ENCODE measurements at regions not wholly inside any gene's neighbourhood (a gene's known extent, or its start where the extent isn't known, plus 50 kb on each side); places are given as distances from the start of the nearest gene placed in this dataset.

- in situ Hi-C loops (cut with MboI) (no loop called here), intact Hi-C loops (cut with micrococcal nuclease) (no loop called here)
- Histone ChIP-seq H2AFZ (ENCODE audit: low read depth, low read length) (no peak overlapping the region), H4K20me1 (replicated peaks; ENCODE audit: control insufficient read depth, insufficient read depth, low read length) (peaks cover 2% of the 10 kb centered on the region), H3K9ac (ENCODE audit: insufficient read depth in 1 of 2, low read depth in 2 of 2, low read length in 2 of 2) (no peak overlapping the region), H3K79me2 (ENCODE audit: control insufficient read depth, insufficient read depth, low read length) (no peaks in the 10 kb centered on the region), H3K27me3 (ENCODE audit: control insufficient read depth in 2 of 2, insufficient read depth in 2 of 2, low read length in 2 of 2) (peaks cover 9 to 32% of the 10 kb centered on the region in 2 experiments; a peak in 3 of 5 replicates), H3K36me3 (ENCODE audit: control insufficient read depth, insufficient read depth, low read length) (no peaks in the 10 kb centered on the region), H3K4me2 (ENCODE audit: insufficient read depth, low read length) (no peak overlapping the region), H3K27ac (ENCODE audit: extremely low read depth, low read depth, low read length) (no peak overlapping the region), H3K9me3 (replicated peaks; ENCODE audit: control insufficient read depth, insufficient read depth, low read depth, low read length) (no peaks in the 10 kb centered on the region), H3K4me1 (replicated peaks in 1 of 2; ENCODE audit: control insufficient read depth in 2 of 2, insufficient read depth in 2 of 2, low read length in 2 of 2) (no peaks in the 10 kb centered on the region), H3K4me3 (no peak overlapping the region), H3K9me1 (ENCODE audit: control insufficient read depth, insufficient read depth, low read length) (no peaks in the 10 kb centered on the region)
- POLR2A ChIA-PET: no interaction called here
- no peak for DNase-seq (ENCODE audit: extremely low read depth in 1 of 4, low spot score in 3 of 4)
- CTCF ChIA-PET (ENCODE audit: low intra/inter-chr PET ratio): no interaction called here
- no peak for FAIRE-seq
- no peak for ATAC-seq
- 0% methylated on average over 4 of the region's 4 CpGs for WGBS (ENCODE audit: insufficient coverage, low coverage, missing lambda C conversion rate)
- no TSS peak for BruUV-seq (replicated peaks)
- TF ChIP-seq STAT5B (CRISPR knock-in tag; IDR thresholded peaks at IDR 0.05): no peak
- TF ChIP-seq ZFX (CRISPR knock-in tag; IDR thresholded peaks at IDR 0.05): no peak
- TF ChIP-seq MCM7 (IDR thresholded peaks at IDR 0.05): no peak
These were observed 351.1 kb upstream of the IRX2 start for GRCh38 chr5:3102531-3102930.

DNA sequence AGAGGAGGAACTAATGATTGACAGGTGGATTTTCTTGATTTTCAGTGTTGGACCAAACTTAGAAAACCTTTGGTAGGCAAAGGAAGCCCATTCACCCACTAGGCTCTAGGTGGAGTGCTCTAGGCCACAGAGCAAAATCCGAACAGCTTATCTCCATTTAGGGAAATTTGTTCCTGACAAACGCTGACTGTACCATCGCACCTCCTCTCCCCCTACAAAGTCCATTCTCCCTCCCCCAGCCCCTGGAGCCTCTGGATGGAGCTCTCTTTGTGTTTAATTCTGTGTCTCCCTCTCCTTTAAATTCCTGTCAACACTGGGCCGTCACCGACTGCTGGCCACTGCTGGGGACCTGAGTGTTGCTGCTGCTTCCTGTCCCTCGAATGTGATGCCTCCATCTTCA is 350.1 kb upstream of the IRX2 start:
- intact Hi-C loops (cut with micrococcal nuclease) (no loop called here), in situ Hi-C loops (cut with MboI) (no loop called here)
- Histone ChIP-seq H3K4me2 (ENCODE audit: insufficient read depth, low read length) (no peak overlapping the region), H3K9me3 (replicated peaks; ENCODE audit: control insufficient read depth, insufficient read depth, low read depth, low read length) (no peaks in the 10 kb centered on the region), H2AFZ (ENCODE audit: low read depth, low read length) (no peak overlapping the region), H3K4me3 (no peak overlapping the region), H3K36me3 (ENCODE audit: control insufficient read depth, insufficient read depth, low read length) (no peaks in the 10 kb centered on the region), H4K20me1 (replicated peaks; ENCODE audit: control insufficient read depth, insufficient read depth, low read length) (no peaks in the 10 kb centered on the region; the same call in 1 of the 2 replicates), H3K79me2 (ENCODE audit: control insufficient read depth, insufficient read depth, low read length) (no peaks in the 10 kb centered on the region), H3K9me1 (ENCODE audit: control insufficient read depth, insufficient read depth, low read length) (no peaks in the 10 kb centered on the region), H3K9ac (ENCODE audit: insufficient read depth in 1 of 2, low read depth in 2 of 2, low read length in 2 of 2) (no peak overlapping the region), H3K4me1 (replicated peaks in 1 of 2; ENCODE audit: control insufficient read depth in 2 of 2, insufficient read depth in 2 of 2, low read length in 2 of 2) (no peaks in the 10 kb centered on the region), H3K27me3 (ENCODE audit: control insufficient read depth in 2 of 2, insufficient read depth in 2 of 2, low read length in 2 of 2) (peaks cover 9 to 36% of the 10 kb centered on the region in 2 experiments; a peak in 3 of 5 replicates), H3K27ac (ENCODE audit: extremely low read depth, low read depth, low read length) (no peak overlapping the region)
- 3% methylated on average over 4 of the region's 6 CpGs for WGBS (ENCODE audit: insufficient coverage, low coverage, missing lambda C conversion rate)
- no peak for DNase-seq (ENCODE audit: extremely low read depth in 1 of 4, low spot score in 3 of 4)
- POLR2A ChIA-PET: interaction anchor here (0.5 to 0.7 kb wide), 2 partner anchors 11 to 78 kb away, joined by 3 to 4 read pairs; no protein-coding TSS in a partner anchor
- no peak for FAIRE-seq
- no peak for ATAC-seq
- BruUV-seq (replicated peaks): no TSS peak
- CTCF ChIA-PET (ENCODE audit: low intra/inter-chr PET ratio): no interaction called here
- TF ChIP-seq JUND (IDR thresholded peaks at IDR 0.05; ENCODE audit: borderline replicate concordance, low read depth, low read length): no peak
- TF ChIP-seq JUND (tag; IDR thresholded peaks at IDR 0.05; ENCODE audit: borderline replicate concordance, low read depth, low read length): no peak
- TF ChIP-seq ZNF764 (CRISPR knock-in tag; IDR thresholded peaks at IDR 0.05; ENCODE audit: low read depth): no peak
- no peak for TF ChIP-seq GTF2F1 (IDR thresholded peaks at IDR 0.05; ENCODE audit: low read depth, low read length)
- TF ChIP-seq STAT5A (IDR thresholded peaks at IDR 0.05; ENCODE audit: borderline replicate concordance, low read length): no peak
- TF ChIP-seq NFYB (IDR thresholded peaks at IDR 0.05; ENCODE audit: extremely low read depth, insufficient read length): no peak
- TF ChIP-seq SNRNP70 (optimal IDR thresholded peaks at IDR 0.05; ENCODE audit: low read depth, low read length): no peak
- TF ChIP-seq MAFG (tag; conservative IDR thresholded peaks at IDR 0.05): no peak
- no peak for TF ChIP-seq PML (IDR thresholded peaks at IDR 0.05; ENCODE audit: low read length)
- no peak for TF ChIP-seq XRCC5 (IDR thresholded peaks at IDR 0.05; ENCODE audit: low read depth, low read length)
- no peak for TF ChIP-seq RERE (CRISPR knock-in tag; IDR thresholded peaks at IDR 0.05; ENCODE audit: borderline replicate concordance)
